ENCODE measurements at regions not wholly inside any gene's neighbourhood (a gene's known extent, or its start where the extent isn't known, plus 50 kb on each side); places are given as distances from the start of the nearest gene placed in this dataset.
"Not testable (repeated sequence)": the region's sequence is repeated elsewhere in the genome, so short reads cannot be mapped to it uniquely, and the experiment has no call there.

- DNase-seq (ENCODE audit: low spot score) = not testable (repeated sequence)
Observed at GRCh38 chr6:125591796-125592195, 157.6 kb upstream of the HEY2 start.

GRCh38 chr6:125593746-125594145 lies 155.7 kb upstream of the HEY2 start:
- DNase-seq (ENCODE audit: low spot score) = no peak

- DNase-seq (ENCODE audit: low spot score) = no peak
Observed at GRCh38 chr6:125596020-125596419, 153.4 kb upstream of the HEY2 start.

DNA sequence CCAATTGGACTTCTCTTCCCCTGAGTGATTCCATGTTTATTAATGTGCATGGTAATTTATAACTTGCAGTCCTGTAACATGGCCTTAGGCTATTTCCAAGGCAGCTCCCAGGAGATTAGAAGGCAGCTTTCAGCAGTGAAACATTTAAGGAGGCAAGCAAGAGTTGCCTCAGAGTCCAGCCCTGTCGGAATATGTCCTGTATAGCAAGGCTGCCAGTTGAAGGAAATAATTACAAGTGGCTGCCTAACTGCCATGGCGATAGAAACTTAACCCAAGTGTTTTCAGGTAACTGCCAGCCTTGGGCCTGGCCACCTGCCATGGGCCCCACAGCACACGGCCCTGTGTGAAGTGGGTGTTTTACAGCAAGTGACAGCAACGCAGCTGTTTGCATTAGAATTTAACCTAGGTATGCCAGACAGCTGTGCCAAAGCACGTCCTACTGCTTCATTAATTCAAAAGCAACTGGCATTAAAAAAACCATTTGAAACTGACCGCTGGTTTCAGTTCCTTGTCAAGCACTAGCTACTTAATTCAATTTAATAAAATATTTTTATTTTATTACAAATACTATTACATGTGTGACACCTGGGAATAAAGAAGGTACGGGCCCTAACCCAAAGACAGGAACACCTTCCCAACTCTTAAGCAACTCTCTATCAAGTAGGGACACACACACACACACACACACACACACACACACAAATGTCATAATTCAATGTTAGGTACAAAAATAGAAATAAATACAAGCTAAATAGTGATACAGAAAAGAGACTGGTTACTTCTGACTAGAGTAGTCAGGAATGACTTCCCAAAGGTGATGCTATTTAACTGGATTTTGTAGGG lies 151.8 kb upstream of the HEY2 start:
- peak; percentile 46 for DNase-seq (ENCODE audit: low spot score)

GRCh38 chr6:125598422-125598821 lies 151.0 kb upstream of the HEY2 start:
- DNase-seq (ENCODE audit: low spot score) = peak; percentile 10

DNA sequence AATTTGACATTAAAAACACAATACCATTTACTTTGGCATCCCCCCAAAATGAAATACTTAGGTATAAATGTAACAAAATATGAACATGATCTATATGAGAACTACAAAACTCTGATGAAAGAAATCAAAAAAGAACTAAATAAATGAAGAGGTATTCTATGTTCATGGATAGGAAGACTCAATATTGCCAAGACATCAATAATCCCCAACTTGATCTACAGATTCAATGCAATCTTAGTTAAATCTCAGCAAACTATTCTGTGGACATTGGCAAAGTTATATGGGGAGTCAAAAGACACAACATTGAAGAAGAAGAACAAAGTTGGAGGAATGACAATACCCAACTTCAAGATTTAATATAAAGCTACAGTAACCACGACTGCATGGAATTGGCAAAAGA lies 145.2 kb upstream of the HEY2 start:
- no peak for DNase-seq (ENCODE audit: low spot score)

- no peak for DNase-seq (ENCODE audit: low spot score)
Observed at GRCh38 chr6:125611573-125612344, 137.7 kb upstream of the HEY2 start.

DNA sequence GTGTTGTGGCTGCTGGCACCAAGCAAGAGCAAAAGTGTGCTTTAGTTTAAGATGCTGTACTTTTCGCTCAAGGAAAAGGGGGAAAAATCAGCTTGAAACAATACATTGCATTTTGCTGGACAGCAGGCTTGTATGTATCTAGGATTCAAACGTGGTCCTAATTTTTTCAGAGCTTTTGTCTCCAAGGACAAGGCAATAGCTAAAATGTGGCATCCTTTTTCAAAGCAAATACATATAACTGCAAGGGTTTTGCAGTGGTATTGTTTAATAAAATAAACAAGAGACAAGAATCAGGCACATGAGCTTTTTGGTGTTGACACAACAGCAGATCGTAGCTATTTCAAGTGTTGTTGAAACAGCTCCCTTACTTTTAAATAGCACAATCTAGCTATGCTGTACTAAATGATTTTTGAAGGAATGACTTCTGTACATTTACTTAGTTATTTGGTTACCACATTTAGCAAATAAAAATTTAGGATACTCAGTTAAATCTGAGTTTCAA lies 137.0 kb upstream of the HEY2 start:
- DNase-seq (ENCODE audit: low spot score) = no peak

DNA sequence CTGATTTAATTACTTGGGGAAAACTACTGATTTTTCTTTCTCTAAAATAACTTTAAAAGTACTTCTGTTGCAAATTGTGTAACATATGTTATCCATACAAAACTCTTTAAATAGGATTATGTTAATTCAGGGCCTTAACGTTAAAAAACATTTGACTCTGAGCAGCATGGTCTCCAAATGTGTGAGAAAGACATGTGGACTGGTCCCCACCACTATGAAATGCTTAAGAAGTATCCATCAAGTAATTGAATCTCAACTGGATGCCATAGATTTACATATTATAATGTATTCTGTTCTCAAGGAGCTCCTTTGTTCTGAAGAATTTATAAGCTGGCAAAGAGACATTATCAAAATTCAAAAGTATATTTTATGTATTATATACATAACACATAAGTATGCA lies 130.8 kb upstream of the HEY2 start:
- DNase-seq (ENCODE audit: low spot score) = no peak

GRCh38 chr6:125623085-125623484 lies 126.3 kb upstream of the HEY2 start:
- DNase-seq (ENCODE audit: low spot score) = no peak

DNA sequence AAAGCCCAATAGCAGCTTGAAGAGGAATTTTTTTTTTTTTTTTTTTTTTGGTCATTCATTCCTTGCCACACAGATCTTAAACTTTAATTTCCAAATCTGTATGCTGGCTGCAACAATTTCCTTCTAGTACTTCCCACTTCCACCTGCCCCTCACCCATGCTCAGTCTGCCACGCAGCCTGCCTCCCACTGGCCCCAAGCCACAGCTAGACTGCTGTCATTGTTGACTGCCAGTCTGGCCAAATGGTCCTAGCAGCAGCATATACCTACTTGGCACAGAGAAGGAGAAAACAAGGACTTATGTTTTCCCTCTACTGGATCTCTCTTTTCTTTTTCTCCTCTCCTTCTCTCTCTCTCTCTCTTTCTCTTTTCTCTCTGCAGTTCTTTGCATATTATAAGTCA lies 118.3 kb upstream of the HEY2 start:
- no peak for DNase-seq (ENCODE audit: low spot score)

DNA sequence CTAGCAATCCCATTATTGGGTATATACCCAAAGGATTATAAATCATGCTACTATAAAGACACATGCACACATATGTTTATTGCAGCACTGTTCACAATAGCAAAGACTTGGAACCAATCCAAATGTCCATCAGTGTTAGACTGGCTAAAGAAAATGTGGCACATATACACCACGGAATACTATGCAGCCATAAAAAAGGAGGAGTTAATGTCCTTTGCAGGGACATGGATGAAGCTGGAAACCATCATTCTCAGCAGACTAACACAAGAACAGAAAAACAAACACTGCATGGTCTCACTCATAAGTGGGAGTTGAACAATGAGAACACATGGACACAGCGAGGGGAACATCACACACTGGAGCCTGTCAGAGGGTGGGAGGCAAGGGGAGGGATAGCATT lies 113.4 kb upstream of the HEY2 start:
- not testable (repeated sequence) for DNase-seq (ENCODE audit: low spot score)

GRCh38 chr6:125636671-125637070 lies 112.8 kb upstream of the HEY2 start:
- DNase-seq (ENCODE audit: low spot score) = no peak

- DNase-seq (ENCODE audit: low spot score) = no peak
Observed at GRCh38 chr6:125637207-125637606, 112.2 kb upstream of the HEY2 start.

- no peak for DNase-seq (ENCODE audit: low spot score)
Observed at GRCh38 chr6:125639466-125640020, 109.9 kb upstream of the HEY2 start.

GRCh38 chr6:125640441-125641150 lies 108.8 kb upstream of the HEY2 start:
- no peak for DNase-seq (ENCODE audit: low spot score)

- DNase-seq (ENCODE audit: low spot score) = not testable (repeated sequence)
Observed at GRCh38 chr6:125643967-125644661, 105.3 kb upstream of the HEY2 start.

- DNase-seq (ENCODE audit: low spot score) = no peak
Observed at GRCh38 chr6:125647391-125647790, 102.0 kb upstream of the HEY2 start.

DNA sequence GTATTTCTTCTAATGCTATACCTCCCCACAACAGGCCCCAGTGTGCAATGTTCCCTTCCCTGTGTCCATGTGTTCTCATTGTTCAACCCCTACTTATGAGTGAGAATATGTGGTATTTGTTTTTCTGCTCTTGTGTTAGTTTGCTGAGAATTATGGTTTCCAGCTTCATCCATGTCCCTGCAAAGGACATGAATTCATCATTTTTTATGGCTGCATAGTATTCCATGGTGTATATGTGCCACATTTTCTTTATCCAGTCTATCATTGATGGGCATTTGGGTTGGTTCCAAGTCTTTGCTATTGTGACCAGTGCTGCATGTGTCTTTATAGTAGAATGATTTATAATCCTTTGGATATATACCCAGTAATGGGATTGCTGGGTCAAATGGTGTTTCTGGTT lies 95.7 kb upstream of the HEY2 start:
- not testable (repeated sequence) for DNase-seq (ENCODE audit: low spot score)

GRCh38 chr6:125655511-125655910 lies 93.9 kb upstream of the HEY2 start:
- DNase-seq (ENCODE audit: low spot score) = no peak

DNA sequence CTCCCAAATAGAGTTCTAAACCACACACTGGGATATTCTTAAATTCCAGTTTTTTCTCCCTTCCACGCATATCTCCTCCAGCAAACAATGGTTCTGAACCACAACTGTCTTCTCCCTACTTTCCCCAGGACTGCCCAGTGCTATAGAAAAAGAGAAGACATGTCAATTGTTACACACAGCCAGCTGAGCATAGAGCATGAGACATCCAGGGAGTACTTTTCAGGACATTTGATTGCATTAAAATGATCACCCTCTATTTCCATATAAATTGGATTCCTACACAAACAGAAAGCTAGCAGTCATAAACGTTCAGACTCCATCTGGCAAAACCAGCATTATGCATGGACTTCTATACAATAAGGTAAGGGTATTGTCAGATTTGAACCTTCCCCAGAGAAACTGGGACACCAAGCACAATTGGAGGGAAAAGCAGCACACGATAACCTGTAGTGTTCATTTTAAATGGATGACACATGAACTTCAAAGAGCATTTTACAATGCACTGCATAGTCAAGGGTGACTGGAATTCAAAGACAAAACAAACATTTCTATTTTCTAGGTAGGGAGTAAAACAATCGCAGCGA lies 93.1 kb upstream of the HEY2 start:
- DNase-seq (ENCODE audit: low spot score) = no peak
